HEK293 (cell line): ENCODE measurements at regions not wholly inside any gene's neighbourhood (a gene's known extent, or its start where the extent isn't known, plus 50 kb on each side); places are given as distances from the start of the nearest gene placed in this dataset.

ENCODE experiments used
- CTCF ChIA-PET: fragments of 350-600 bp; formaldehyde crosslinking; extraction: SDS; loops from one replicate; lab custom pipeline; 2021; ENCODE audit warnings: antibody characterized with exemption; lab: Yijun Ruan, JAX
- POLR2A ChIA-PET: fragments of 300-600 bp; formaldehyde crosslinking; extraction: SDS; loops from one replicate; lab custom pipeline; 2020; ENCODE audit warnings: antibody characterized with exemption, inconsistent platforms; lab: Yijun Ruan, JAX
- H3K27ac ChIP-seq: fragments of 200-500 bp; sonication (Bioruptor generic); 2 replicates; pipeline ENCODE4 v1.5.1; 2014; ENCODE audit warnings: low read depth, low read length, control low read depth, inconsistent platforms; ENCODE audit errors: extremely low read depth
- H3K36me3 ChIP-seq, 2 experiments: fragments of 200-500 bp in 1 of 2; sonication (Bioruptor generic) in 1 of 2; 1 replicate in 1 of 2; 2 replicates in 1 of 2; pipeline ENCODE4 v1.5.1; 2014 to 2017; ENCODE audit warnings: inconsistent platforms in 2 of 2, low read length in 2 of 2; ENCODE audit not compliant: control insufficient read depth in 2 of 2, insufficient read depth in 1 of 2
- H3K4me1 ChIP-seq: fragments of 200-500 bp; sonication (Bioruptor generic); 2 replicates; pipeline ENCODE4 v1.5.1; 2014; ENCODE audit warnings: mild to moderate bottlenecking, low read length, inconsistent platforms; ENCODE audit not compliant: control insufficient read depth, insufficient read depth
- H3K4me3 ChIP-seq: 2 replicates; pipeline ENCODE4 v1.5.1; 2011; ENCODE audit warnings: low read depth, mild to moderate bottlenecking, control low read depth, low read length, moderate library complexity
- H3K9me3 ChIP-seq: fragments of 200-500 bp; sonication (Bioruptor generic); 2 replicates; pipeline ENCODE4 v1.5.1; 2014; ENCODE audit warnings: low read depth, low read length, inconsistent platforms; ENCODE audit not compliant: control insufficient read depth, insufficient read depth
- GLIS2 ChIP-seq: fragments of 450-650 bp; formaldehyde crosslinking; IDR thresholded peaks from 2 replicates; pipeline ENCODE4 v1.5.1; 2016; ENCODE audit warnings: missing biosample characterization, missing genetic modification characterization
- SP2 ChIP-seq: fragments of 450-650 bp; formaldehyde crosslinking; IDR thresholded peaks from 2 replicates; pipeline ENCODE4 v1.5.1; 2016; ENCODE audit warnings: missing biosample characterization, missing genetic modification characterization
- SP3 ChIP-seq: fragments of 450-650 bp; formaldehyde crosslinking; IDR thresholded peaks from 2 replicates; pipeline ENCODE4 v1.5.1; 2016; ENCODE audit warnings: missing biosample characterization, missing genetic modification characterization
- YY2 ChIP-seq: fragments of 450-650 bp; formaldehyde crosslinking; IDR thresholded peaks from 2 replicates; pipeline ENCODE4 v1.5.1; 2016; ENCODE audit warnings: missing biosample characterization, missing genetic modification characterization
- ZBTB1 ChIP-seq: fragments of 450-650 bp; formaldehyde crosslinking; IDR thresholded peaks from 2 replicates; pipeline ENCODE4 v1.5.1; 2016; ENCODE audit warnings: missing biosample characterization, missing genetic modification characterization
- ZNF121 ChIP-seq: fragments of 450-650 bp; formaldehyde crosslinking; IDR thresholded peaks from 2 replicates; pipeline ENCODE4 v1.5.1; 2016; ENCODE audit warnings: missing biosample characterization, missing genetic modification characterization
- ZNF169 ChIP-seq: fragments of 450-650 bp; formaldehyde crosslinking; IDR thresholded peaks from 2 replicates; pipeline ENCODE4 v1.5.1; 2016; ENCODE audit warnings: missing biosample characterization, missing genetic modification characterization
- ZNF248 ChIP-seq: fragments of 450-650 bp; formaldehyde crosslinking; IDR thresholded peaks from 2 replicates; pipeline ENCODE4 v1.5.1; 2017; ENCODE audit warnings: missing biosample characterization, missing genetic modification characterization
- ZNF302 ChIP-seq: fragments of 450-650 bp; formaldehyde crosslinking; IDR thresholded peaks from 2 replicates; pipeline ENCODE4 v1.5.1; 2016; ENCODE audit warnings: missing biosample characterization, missing genetic modification characterization, low read depth
- ZNF350 ChIP-seq: fragments of 450-650 bp; formaldehyde crosslinking; IDR thresholded peaks from 2 replicates; pipeline ENCODE4 v1.5.0; 2017; ENCODE audit warnings: missing biosample characterization, mild to moderate bottlenecking, missing genetic modification characterization
- ZNF514 ChIP-seq: fragments of 450-650 bp; formaldehyde crosslinking; IDR thresholded peaks from 2 replicates; pipeline ENCODE4 v1.5.1; 2016; ENCODE audit warnings: missing biosample characterization, missing genetic modification characterization
- ZNF521 ChIP-seq: fragments of 450-650 bp; formaldehyde crosslinking; IDR thresholded peaks from 2 replicates; pipeline ENCODE4 v1.5.1; 2017; ENCODE audit warnings: missing biosample characterization, mild to moderate bottlenecking, missing genetic modification characterization
- ZNF548 ChIP-seq: fragments of 450-650 bp; formaldehyde crosslinking; IDR thresholded peaks from 2 replicates; pipeline ENCODE4 v1.5.1; 2016; ENCODE audit warnings: missing biosample characterization, missing genetic modification characterization
- ZNF549 ChIP-seq: fragments of 450-650 bp; IDR thresholded peaks from 2 replicates; pipeline ENCODE4 v1.5.1; 2018; ENCODE audit warnings: missing biosample characterization, missing genetic modification characterization, mild to moderate bottlenecking, inconsistent platforms, moderate library complexity
- ZNF585B ChIP-seq: fragments of 450-650 bp; formaldehyde crosslinking; IDR thresholded peaks from 2 replicates; pipeline ENCODE4 v1.5.1; 2016; ENCODE audit warnings: missing biosample characterization, missing genetic modification characterization
- ZNF610 ChIP-seq: fragments of 450-650 bp; formaldehyde crosslinking; IDR thresholded peaks from 2 replicates; pipeline ENCODE4 v1.5.1; 2016; ENCODE audit warnings: missing biosample characterization, missing genetic modification characterization, borderline replicate concordance
- ZNF621 ChIP-seq: fragments of 450-650 bp; formaldehyde crosslinking; IDR thresholded peaks from 2 replicates; pipeline ENCODE4 v1.5.1; 2017; ENCODE audit warnings: missing biosample characterization, missing genetic modification characterization
- ZNF707 ChIP-seq: fragments of 450-650 bp; formaldehyde crosslinking; IDR thresholded peaks from 2 replicates; pipeline ENCODE4 v1.5.1; 2016; ENCODE audit warnings: missing biosample characterization, missing genetic modification characterization
- ZNF830 ChIP-seq: fragments of 450-650 bp; IDR thresholded peaks from 2 replicates; pipeline ENCODE4 v1.5.0; 2018; ENCODE audit warnings: missing biosample characterization, missing genetic modification characterization, low read depth, mild to moderate bottlenecking, moderate library complexity
- ZNF843 ChIP-seq: fragments of 450-650 bp; formaldehyde crosslinking; IDR thresholded peaks from 2 replicates; pipeline ENCODE4 v1.5.1; 2016; ENCODE audit warnings: missing biosample characterization, missing genetic modification characterization
- TF ChIP-seq, protein P1 (sequence below): fragments of 450-650 bp; formaldehyde crosslinking; conservative IDR thresholded peaks from 2 replicates; pipeline ENCODE4 v1.5.1; 2016; ENCODE audit warnings: low read depth, missing biosample characterization, missing genetic modification characterization

DNA sequence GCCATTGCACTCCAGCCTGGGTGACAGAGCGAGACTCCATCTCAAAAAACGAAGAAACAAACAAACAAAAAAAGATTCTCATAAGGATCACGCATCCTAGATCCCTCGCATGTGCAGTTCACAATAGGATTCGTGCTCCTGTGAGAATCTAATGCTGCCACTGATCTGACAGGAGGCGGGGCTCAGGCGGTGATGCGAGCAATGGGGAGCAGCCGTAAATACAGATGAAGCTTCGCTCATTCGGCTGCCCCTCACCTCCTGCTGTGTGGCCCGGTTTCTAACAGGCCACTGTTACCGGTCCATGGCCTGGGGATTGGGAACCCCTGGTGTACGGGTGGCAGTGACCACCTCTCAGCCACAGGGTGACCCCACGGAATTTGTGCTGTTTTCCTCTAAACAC lies 98.2 kb upstream of the MRI1 start:
- no peak overlapping the region for H3K4me3 ChIP-seq
- ChIA-PET POLR2A (no interaction called here), CTCF (no interaction called here)
- no peaks in the 10 kb centered on the region for H3K4me1 ChIP-seq
- H3K36me3 ChIP-seq, result no peaks in the 10 kb centered on the region
- TF ChIP-seq ZBTB1 (tag by site-specific recombination) (no peak), SP2 (no peak), ZNF621 (tag by site-specific recombination) (no peak), ZNF350 (tag by site-specific recombination) (no peak), ZNF521 (tag by site-specific recombination) (no peak), ZNF585B (no peak), ZNF169 (tag by site-specific recombination) (no peak), ZNF843 (no peak), ZNF830 (tag by site-specific recombination) (no peak)
- H3K9me3 ChIP-seq, result no peaks in the 10 kb centered on the region
- no peak overlapping the region for H3K27ac ChIP-seq

DNA sequence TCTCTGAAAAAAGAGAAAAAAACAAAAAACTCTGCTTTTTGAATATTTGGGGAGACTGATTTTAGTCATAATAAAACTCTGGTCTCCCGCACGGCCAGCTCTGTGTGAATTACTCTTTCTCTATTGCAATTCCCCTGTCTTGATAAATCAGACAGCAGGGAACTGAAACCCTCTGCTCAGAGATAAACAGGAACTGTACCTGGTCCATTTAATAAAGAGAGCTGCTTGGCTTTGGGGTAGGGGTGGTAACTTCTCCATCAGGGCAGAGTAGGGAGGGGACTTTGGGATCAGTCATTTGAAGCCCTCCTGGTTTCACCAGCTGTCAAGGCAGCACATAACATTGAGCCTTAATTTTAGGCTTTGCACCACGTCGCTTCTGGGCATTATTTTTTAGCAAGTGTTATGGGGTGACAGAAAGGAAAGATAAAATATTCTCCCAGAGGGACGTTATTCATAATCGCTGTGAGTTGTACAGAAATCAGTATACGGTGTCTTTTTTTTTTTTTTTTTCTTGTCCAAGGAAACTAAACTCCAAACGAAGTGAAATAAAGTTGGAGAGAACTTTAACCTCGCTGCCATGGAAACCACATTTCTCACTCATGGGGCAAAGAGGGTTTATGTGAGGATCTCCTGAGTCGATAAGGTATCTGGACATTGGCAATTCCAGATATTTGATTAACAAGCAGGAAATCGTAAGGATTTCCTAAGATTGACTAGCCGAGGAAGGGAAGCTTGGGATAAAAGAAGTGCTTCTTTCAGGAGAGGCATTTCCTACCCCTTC lies 99.0 kb upstream of the MRI1 start:
- H3K4me3 ChIP-seq, result no peak overlapping the region
- TF ChIP-seq ZNF169 (tag by site-specific recombination) (no peak), ZNF843 (no peak), SP3 (tag by site-specific recombination) (no peak), ZNF621 (tag by site-specific recombination) (no peak), GLIS2 (tag by site-specific recombination) (no peak), ZNF514 (no peak), ZNF610 (tag by site-specific recombination) (no peak)
- TF ChIP-seq, all 188 proteins: peak for 0
- no peak overlapping the region for H3K27ac ChIP-seq
- ChIA-PET POLR2A (interaction anchor here (0.7 to 0.8 kb wide), 2 partner anchors 8 to 82 kb away, joined by 3 read pairs; a partner anchor contains a TSS), CTCF (no interaction called here)
- H3K36me3 ChIP-seq, result no peaks in the 10 kb centered on the region
- no peaks in the 10 kb centered on the region for H3K9me3 ChIP-seq
- no peaks in the 10 kb centered on the region for H3K4me1 ChIP-seq

DNA sequence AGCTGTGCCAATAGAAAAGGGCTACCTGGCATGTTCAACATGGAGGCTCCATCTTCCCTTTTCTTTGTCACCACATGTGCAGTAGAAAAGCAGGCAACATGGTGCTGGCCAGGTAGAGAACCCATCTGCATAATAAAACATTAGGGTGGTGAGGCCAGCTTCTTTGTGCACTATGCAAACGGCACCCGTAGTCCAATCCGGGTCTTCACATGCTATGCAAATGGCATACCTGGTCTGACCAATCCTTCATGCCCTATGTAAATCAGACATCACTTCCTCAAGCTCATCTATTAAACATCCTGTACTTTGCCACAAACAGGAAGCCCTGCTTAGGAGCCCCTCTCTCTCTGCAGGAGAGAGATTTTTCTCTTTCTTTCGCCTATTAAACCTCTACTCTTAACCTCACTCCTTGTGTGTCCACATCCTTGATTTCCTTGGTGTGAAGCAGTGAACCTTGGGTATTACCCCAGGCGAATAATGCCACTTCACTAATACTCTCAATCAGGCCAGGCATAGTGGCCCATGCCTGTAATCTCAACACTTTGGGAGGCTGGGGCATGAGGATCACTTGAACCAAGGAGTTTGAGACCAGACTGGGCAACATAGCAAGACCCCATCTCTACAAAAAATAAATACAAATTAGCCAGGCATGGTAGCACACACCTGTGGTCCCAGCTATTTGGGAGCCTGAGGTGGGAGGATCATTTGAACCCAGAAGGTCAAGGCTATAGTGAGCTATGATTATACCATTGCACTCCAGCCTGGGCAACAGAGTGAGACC lies 111.3 kb upstream of the MRI1 start:
- Histone ChIP-seq H3K4me1 (no peaks in the 10 kb centered on the region), H3K36me3 (no peaks in the 10 kb centered on the region), H3K27ac (no peak overlapping the region), H3K4me3 (no peak overlapping the region), H3K9me3 (no peaks in the 10 kb centered on the region)
- CTCF ChIA-PET, result interaction anchor here (0.7 kb wide), 1 partner anchor 174 kb away, joined by 5 read pairs; no protein-coding TSS in a partner anchor
- POLR2A ChIA-PET, result no interaction called here
- peak; percentile 91 for TF ChIP-seq ZNF121 (tag by site-specific recombination)
- no peak for TF ChIP-seq ZNF548

DNA sequence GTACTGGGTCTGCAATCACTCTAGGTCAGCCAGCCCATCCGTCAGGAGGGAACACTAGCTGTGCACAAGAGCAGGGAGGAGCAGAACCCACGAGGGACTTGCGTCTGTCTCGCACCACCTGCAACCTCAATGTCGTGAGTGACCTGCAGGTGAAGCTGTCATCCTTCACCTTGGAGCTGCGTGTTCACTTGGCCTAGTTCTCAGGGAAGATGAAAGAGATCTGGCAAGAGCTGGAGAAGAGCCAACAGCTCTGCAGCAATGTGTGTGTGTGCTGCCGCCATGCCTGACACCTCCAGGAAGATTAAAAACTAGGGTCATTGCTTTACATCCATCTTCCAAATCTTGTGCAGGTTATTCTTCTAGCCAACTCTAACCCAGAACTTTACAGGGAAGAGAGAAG lies 117.6 kb upstream of the MRI1 start:
- H3K4me1 ChIP-seq, result no peaks in the 10 kb centered on the region
- H3K36me3 ChIP-seq, result no peaks in the 10 kb centered on the region
- H3K9me3 ChIP-seq, result no peaks in the 10 kb centered on the region
- ChIA-PET CTCF (interaction anchor here (0.6 to 1.3 kb wide), 3 partner anchors 75 to 844 kb away, joined by 3 read pairs; no protein-coding TSS in a partner anchor), POLR2A (no interaction called here)
- no peak overlapping the region for H3K4me3 ChIP-seq
- H3K27ac ChIP-seq, result no peak overlapping the region
- TF ChIP-seq ZNF549 (tag by site-specific recombination) (no peak), ZNF302 (tag by site-specific recombination) (no peak), YY2 (tag by site-specific recombination) (no peak), ZNF707 (tag by site-specific recombination) (no peak), ZNF248 (tag by site-specific recombination) (no peak)
- TF ChIP-seq, protein P1, sequence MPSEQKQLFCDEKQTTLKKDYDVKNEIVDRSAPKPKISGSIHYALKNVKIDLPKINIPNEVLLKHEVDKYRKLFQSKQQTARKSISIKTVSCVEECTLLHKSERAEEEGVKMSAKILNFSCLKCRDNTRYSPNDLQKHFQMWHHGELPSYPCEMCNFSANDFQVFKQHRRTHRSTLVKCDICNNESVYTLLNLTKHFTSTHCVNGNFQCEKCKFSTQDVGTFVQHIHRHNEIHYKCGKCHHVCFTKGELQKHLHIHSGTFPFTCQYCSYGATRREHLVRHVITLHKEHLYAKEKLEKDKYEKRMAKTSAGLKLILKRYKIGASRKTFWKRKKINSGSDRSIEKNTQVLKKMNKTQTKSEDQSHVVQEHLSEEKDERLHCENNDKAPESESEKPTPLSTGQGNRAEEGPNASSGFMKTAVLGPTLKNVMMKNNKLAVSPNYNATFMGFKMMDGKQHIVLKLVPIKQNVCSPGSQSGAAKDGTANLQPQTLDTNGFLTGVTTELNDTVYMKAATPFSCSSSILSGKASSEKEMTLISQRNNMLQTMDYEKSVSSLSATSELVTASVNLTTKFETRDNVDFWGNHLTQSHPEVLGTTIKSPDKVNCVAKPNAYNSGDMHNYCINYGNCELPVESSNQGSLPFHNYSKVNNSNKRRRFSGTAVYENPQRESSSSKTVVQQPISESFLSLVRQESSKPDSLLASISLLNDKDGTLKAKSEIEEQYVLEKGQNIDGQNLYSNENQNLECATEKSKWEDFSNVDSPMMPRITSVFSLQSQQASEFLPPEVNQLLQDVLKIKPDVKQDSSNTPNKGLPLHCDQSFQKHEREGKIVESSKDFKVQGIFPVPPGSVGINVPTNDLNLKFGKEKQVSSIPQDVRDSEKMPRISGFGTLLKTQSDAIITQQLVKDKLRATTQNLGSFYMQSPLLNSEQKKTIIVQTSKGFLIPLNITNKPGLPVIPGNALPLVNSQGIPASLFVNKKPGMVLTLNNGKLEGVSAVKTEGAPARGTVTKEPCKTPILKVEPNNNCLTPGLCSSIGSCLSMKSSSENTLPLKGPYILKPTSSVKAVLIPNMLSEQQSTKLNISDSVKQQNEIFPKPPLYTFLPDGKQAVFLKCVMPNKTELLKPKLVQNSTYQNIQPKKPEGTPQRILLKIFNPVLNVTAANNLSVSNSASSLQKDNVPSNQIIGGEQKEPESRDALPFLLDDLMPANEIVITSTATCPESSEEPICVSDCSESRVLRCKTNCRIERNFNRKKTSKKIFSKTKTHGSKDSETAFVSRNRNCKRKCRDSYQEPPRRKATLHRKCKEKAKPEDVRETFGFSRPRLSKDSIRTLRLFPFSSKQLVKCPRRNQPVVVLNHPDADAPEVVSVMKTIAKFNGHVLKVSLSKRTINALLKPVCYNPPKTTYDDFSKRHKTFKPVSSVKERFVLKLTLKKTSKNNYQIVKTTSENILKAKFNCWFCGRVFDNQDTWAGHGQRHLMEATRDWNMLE (tag by site-specific recombination), result no peak
